GM21515 (cell line): ENCODE measurements at regions not wholly inside any gene's neighbourhood (a gene's known extent, or its start where the extent isn't known, plus 50 kb on each side); places are given as distances from the start of the nearest gene placed in this dataset.

ENCODE experiments used
- ATAC-seq: cut with Tn5 transposase; IDR thresholded peaks from one replicate; pipeline ENCODE4 v1.9.1; 2021; ENCODE audit not compliant: unreplicated experiment

- ATAC-seq: no peak
Observed at GRCh38 chr2:217484046-217484445, 518.7 kb downstream of the TNS1 start.

- no peak for ATAC-seq
Observed at GRCh38 chr2:217482056-217482710, 520.6 kb downstream of the TNS1 start.

GRCh38 chr2:217481577-217481976 is 521.2 kb downstream of the TNS1 start:
- ATAC-seq: no peak

GRCh38 chr2:217479566-217479965 is 523.2 kb downstream of the TNS1 start:
- no peak for ATAC-seq

- ATAC-seq: no peak
Observed at GRCh38 chr2:217478831-217479455, 523.9 kb downstream of the TNS1 start.

GRCh38 chr2:217477583-217477982 is 525.2 kb downstream of the TNS1 start:
- ATAC-seq: no peak

GRCh38 chr2:217475791-217476190 is 527.0 kb downstream of the TNS1 start:
- no peak for ATAC-seq

- ATAC-seq: no peak
Observed at GRCh38 chr2:217475101-217475500, 527.7 kb downstream of the TNS1 start.

GRCh38 chr2:217471319-217471718 is 531.5 kb downstream of the TNS1 start:
- no peak for ATAC-seq

GRCh38 chr2:217469203-217469810 is 533.5 kb downstream of the TNS1 start:
- no peak for ATAC-seq

- ATAC-seq: no peak
Observed at GRCh38 chr2:217468042-217468830, 534.6 kb downstream of the TNS1 start.

GRCh38 chr2:217467331-217467730 is 535.5 kb downstream of the TNS1 start:
- no peak for ATAC-seq

- no peak for ATAC-seq
Observed at GRCh38 chr2:217466805-217467204, 536.0 kb downstream of the TNS1 start.

- no peak for ATAC-seq
Observed at GRCh38 chr2:217466104-217466503, 536.7 kb downstream of the TNS1 start.

- ATAC-seq: no peak
Observed at GRCh38 chr2:217465100-217465499, 537.7 kb downstream of the TNS1 start.

GRCh38 chr2:217463402-217464075 is 539.3 kb downstream of the TNS1 start:
- no peak for ATAC-seq

- no peak for ATAC-seq
Observed at GRCh38 chr2:217462121-217462520, 540.7 kb downstream of the TNS1 start.

GRCh38 chr2:217461674-217462073 is 541.1 kb downstream of the TNS1 start:
- ATAC-seq: no peak

GRCh38 chr2:217459680-217460405 is 543.0 kb downstream of the TNS1 start:
- ATAC-seq: no peak

GRCh38 chr2:217459016-217459415 is 543.8 kb downstream of the TNS1 start:
- no peak for ATAC-seq
